ENCODE measurements at regions not wholly inside any gene's neighbourhood (a gene's known extent, or its start where the extent isn't known, plus 50 kb on each side); places are given as distances from the start of the nearest gene placed in this dataset.
A peak's percentile ranks its signal among the peaks of the same experiment; 100 is the strongest.
"Not testable (repeated sequence)": the region's sequence is repeated elsewhere in the genome, so short reads cannot be mapped to it uniquely, and the experiment has no call there.

DNA sequence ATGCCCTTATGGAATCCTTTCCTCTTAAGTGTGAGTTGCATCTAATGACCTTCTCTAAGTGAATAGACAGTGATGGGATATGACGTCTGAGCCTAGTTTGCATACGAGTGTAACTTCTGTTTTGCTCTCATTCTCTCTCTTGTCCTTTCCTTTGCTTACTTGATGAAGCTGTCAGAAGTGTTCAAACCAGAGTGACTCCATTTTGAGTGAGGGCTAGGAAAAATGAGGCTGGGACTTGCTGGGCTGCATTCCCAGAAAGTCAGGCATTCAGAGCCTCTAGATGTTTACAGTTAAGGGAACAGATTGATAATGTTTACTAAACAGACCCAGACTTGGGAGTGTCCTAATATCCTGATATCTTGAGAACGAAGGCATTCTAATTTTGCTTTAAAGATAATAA, 311.2 kb upstream of the SOX4 start:
- DNase-seq (ENCODE audit: low spot score), result not testable (repeated sequence)

DNA sequence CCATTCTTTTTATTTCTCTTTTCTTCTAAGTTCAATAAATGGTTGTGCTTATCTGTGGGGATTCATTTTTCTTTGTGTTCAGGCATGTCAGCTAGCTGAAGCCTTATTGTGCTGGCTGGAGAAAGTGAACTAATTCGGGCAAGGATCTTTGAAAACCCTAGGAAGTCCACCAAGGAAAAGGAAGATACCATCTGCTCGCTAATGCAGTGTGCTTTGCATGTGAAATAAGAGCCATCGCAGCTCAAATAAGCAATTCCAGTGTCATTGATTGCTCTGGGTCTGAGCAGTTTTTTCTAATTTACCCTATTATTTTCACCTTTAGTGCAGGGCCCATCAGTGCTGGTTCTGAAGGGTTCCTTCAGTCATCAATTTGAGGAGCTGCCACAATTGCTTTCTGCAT, 309.4 kb upstream of the SOX4 start:
- no peak for DNase-seq (ENCODE audit: low spot score)

DNA sequence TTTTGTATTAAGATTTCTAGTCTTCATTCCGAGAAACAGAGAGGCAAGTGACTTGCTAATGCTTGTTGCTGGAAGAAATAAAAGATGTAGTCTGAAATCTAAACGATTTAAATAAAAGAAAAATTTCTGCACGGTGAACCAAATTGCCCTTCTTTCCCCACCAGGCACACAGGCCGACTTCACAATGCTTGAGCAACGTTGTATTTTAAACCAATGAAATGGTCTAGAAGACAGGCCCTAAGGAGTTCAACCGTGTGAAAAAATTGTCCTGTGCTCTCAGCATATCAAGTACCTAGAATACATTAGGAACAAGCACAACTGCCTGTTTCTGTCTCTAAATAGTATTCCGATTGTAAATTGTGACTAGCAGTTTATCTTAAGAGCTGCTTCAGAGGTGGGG, 308.8 kb upstream of the SOX4 start:
- DNase-seq (ENCODE audit: low spot score), result no peak

DNA sequence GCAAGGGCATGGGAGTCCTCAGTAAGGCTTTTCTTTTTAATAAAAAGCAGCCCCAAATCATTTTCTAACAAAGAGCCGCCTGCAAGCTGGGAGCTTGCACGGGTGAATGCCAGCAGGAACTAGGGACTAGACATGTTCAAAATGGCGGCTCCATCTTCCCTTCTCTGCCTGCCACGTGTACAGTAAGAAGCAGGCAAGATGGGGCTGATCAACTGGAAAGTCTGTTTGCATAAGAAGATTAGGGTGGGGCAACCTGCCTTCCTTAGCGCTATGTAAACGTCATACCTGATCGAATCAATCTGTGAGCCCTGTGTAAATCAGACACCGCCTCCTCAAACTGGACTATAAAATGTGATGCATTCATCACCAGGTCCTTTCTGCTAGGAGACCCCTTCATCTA, 299.4 kb upstream of the SOX4 start:
- DNase-seq (ENCODE audit: low spot score), result no peak

DNA sequence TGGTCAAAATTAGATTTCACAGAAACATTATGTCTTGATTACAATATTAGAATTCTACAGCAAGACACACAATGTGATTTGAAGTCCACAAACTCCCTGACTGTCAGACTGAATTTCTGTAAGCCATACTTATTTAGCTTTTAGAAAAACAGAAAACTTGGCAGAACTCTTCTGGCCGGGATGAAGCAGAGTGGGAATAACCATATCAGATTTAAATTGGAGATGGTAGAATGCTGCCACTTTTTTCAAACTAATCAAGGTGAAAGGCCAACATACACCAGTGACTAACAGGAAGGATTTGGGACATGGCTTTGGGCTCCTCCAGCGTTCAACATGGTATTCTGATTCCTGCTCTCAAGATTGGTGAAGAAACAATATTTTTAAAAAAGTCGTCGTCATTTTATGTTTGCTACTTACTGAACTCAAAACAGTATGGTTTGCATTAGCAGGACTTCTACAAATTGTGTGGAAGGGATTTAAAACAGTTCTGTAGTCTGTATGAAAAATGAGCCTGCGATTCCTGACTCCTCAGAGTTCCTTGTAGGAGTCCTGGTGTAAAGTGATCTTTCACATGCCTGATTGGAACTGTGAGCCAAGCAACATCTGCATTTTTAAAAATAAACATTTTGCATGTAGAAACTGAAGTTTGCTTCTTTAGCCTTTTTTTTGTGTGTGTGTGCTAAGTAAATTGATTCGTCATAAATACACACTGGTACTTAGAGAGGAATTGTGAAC, 297.9 kb upstream of the SOX4 start:
- DNase-seq (ENCODE audit: low spot score), result no peak

DNA sequence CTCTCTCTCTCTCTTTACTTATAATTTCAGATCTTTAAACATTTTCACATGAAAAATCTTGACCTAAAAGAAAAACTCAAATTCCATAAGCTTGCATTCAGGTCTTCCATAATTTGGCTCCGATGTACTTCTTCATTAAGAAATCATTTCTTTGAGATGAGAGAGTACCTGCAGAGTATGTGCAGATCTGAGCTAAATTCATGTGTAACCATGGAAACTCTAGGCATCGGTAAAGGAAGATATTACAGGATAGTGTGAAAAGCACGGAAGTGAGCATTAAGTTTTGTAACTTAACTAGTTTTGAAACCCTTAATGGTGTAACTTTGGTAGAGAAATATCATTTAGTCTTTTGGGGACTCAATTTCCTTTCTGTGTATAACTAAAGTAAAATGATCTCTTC, 295.9 kb upstream of the SOX4 start:
- no peak for DNase-seq (ENCODE audit: low spot score)

DNA sequence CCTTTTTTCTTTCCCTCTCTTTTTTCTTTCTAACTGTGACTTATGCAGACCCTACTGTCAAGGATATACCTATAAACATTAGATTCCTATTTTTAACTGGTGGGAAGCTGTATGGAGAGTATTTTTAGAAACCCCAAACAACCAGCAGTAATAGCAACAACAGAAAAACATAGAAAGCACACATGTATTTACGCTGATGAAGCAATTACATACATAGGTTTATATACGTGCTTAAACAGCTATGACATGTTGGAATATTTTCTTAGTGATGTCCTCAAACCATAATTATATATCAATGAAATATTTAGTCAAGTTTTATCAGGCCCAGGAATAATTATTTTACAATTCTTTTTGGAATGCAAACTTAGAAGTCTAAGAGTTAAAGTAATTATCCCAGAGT, 294.3 kb upstream of the SOX4 start:
- no peak for DNase-seq (ENCODE audit: low spot score)

DNA sequence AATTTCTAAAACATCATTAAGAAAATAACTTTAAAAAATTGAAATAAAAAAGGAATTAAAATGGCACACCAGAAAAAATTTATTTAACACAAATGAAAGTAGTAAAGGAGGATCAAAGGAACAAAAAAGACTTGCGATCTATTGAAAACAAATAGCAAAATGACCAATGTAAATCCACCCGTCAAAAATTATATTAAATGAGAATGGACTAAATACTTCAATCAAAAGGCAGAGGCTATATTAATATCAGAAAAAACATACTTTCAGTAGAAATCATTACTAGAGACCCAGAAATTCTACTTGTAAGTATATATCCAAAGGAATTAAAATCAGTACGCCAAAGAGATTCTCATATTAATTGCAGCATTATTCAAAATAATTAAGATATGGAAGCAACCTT, 293.1 kb upstream of the SOX4 start:
- no peak for DNase-seq (ENCODE audit: low spot score)

DNA sequence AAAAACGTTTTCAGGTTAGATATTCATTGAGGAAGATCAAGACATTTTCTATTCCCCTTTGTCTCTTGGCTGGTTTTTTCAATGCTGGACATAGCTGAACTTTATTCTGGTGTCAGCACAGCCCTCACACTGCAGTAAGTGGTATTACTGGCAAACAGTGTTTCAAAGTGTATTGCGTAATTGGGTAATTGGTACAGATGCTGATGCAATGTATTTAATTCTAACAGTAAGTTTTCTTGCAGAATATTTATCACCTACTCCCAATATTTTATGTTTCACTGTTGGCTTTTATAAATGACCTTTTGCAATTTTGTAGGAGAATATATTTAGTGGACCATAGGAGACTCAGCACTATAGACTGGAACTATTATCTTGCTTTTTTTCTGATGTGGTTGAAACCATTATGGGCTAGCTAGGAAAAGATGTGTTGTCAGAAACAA, 287.6 kb upstream of the SOX4 start:
- no peak for DNase-seq (ENCODE audit: low spot score)

DNA sequence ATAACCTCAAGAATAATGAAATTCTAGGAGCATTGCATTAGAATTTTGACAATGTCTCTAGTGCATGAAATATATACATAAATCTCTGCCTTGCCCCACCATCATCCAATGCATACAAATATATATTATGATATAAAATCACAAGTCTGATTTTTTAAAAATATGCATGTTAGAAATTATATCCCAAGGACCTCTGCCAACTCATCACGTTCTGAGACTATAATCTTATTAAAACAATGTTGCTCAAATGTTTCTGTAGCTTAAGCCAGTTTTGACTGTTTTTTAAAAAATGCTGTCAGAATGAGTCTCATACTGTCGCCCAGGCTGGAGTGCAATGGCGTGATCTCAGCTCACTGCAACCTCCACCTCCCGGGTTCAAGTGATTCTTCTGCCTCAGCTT, 287.0 kb upstream of the SOX4 start:
- DNase-seq (ENCODE audit: low spot score), result no peak

DNA sequence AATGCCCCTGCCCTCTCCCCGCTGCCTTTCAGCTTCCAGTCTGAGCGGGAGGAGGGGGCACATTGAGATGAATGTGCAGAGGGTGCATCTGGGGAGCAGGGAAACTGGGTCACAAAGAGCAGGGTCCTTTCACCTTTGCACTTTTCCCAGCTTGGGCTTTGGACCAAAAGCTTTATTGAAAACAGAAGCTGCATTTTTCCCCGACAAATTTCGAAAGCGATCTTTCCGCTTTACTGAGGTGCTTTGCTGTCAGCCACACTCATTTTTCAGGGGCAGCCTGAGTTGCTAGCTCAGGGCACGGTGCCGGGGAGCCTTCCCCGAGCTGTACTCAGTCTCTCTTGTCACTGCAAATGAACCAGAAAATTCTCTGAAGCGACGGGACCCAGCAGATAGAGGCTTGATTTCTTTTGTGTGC, 283.7 kb upstream of the SOX4 start:
- peak; percentile 8 for DNase-seq (ENCODE audit: low spot score)

DNA sequence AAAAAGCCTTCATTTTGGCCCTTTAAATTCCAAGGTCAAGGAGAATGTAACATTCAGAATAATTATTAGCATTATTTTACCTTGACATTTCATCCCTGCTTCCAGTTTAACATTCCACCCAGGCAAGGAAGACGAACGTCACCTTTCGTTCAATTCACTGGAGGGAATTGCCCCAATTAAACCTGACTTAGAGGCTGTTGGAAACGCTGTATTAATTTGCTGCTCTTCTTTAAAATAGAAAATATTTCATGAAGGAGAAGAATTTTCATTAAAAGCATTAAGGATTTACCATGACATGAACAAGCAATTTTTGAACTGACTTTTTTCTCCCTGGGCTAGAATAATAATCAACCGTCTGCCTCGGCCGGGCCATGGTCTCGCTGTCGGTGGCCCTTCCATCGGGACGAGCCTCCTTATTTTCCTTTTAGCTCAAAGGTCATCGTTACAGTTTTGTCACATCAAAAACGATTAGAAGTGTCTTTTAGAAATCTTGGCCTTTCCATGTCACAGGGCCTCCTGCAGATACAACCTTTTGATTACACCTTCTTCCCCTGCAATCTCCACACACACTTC, 282.9 kb upstream of the SOX4 start:
- DNase-seq (ENCODE audit: low spot score), result no peak

DNA sequence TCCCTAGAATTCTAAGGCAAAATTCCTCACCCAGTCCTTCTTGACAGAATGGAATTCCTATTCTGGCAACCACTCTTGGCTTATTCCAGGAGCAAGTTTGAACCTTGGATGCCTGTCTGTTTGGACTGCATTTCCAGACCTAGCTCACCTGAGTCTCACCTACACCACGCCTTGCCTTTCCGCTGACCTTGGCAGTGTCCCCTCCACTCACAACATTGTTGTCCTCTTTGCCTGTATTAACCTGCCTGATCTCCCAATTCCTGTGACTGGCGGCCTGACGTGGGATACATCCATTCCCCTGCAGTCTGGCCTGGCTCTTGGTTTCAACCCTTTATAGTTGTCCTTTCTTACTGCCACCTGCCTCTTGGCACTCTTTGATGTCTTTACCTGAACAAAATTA, 281.4 kb upstream of the SOX4 start:
- no peak for DNase-seq (ENCODE audit: low spot score)

DNA sequence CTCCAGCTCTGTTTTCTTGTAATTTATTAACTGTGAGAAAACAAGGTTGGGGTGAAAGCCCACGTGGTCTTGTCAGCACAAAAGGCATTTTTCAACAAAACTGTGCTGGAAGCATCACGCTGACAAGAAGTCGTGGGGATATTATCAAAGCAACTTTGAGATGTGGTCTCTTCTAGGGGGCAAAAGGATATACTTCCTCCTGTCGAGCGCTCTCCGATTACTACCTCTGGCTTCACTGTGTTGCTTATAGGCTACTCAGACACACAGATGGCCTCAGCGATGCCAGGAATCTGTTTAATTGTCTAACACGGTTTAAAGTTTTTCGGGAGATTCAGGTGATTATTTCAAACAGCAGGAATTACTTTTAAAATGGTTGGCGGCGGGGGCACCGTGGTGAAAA, 275.9 kb upstream of the SOX4 start:
- DNase-seq (ENCODE audit: low spot score), result no peak

DNA sequence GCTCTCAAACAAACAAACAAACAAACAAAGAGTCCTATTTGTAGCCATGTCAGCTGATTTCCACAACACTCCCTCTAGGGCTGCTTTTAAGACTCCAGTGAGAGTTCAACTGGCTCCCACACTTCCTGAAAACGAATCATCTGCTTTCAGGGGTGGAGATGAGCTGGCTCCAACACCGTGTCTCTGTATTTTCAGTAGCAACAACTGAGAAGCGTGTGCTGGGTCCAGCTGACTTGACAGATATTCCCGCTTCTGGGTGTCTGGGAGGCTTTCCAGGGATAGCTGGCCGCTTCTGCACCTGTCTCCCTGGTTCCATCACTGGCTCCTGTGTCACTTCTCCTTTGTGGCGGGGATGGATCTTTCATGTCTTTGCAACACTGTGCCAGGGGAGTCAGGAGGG, 272.5 kb upstream of the SOX4 start:
- no peak for DNase-seq (ENCODE audit: low spot score)

DNA sequence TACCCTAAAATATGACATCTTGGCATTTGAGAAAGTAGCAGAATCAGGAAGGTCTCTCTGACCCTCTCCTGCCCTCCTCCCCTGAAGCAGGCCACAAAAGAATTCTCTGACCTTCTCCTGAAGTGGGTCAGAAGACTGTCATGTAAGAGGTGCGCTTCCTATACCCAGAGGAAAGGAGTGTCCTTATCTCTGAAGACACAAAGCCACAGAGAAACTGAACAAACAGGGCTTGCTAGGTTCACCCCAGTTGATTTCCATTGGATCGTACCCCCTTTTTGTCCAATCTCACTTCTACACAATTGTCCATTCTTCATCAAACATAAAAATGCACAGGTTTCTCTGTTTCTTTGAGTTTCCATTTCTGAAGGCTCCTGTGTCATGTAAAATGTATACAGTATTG, 272.0 kb upstream of the SOX4 start:
- no peak for DNase-seq (ENCODE audit: low spot score)

DNA sequence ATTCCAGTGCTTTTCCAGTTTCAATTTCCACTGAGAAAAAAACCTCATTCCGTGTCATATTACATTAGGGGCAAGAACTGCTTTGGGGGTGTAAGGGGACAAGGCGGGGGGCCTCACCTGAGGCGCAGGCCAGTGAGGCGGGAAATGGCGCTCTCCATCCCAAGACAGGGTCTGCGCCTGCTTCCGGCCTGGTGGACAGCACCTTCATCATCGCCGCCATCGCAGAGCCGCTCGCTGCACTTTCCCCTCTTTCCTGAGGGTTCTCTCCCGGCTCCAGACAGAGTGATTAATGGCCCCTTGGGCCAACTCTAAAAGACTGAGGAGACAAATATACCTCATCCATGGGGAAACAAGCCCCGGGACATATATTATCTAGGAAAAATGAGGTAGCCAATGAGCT, 270.0 kb upstream of the SOX4 start:
- DNase-seq (ENCODE audit: low spot score), result no peak

DNA sequence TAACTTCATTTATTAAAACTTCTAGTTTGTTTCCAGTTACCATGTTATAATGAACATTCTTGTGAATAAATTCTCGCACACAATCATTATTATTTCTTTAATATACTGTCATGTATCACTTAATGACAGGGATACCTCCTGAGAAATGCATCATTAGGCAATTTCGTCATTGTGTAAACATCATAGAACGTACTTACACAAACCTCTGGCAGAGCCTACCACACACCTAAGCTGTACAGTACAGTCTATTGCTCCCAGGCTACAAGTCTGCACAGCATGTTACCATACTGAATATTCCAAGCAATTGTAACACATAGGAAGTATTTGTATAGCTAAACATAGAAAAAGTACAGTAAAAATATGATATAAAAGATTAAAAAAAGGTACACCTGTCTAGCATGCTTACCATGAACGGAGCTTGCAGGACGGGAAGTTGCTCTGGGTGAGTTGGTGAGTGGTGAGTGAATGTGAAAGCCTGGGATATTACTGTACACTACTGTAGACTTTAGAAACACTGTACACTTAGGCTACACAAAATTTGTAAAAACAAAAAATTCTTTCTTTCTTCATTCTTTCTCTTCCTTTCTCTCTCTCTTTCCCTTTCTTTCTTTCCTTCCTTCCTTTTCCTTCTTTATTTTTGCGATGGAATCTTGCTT, 268.2 kb upstream of the SOX4 start:
- DNase-seq (ENCODE audit: low spot score), result no peak

DNA sequence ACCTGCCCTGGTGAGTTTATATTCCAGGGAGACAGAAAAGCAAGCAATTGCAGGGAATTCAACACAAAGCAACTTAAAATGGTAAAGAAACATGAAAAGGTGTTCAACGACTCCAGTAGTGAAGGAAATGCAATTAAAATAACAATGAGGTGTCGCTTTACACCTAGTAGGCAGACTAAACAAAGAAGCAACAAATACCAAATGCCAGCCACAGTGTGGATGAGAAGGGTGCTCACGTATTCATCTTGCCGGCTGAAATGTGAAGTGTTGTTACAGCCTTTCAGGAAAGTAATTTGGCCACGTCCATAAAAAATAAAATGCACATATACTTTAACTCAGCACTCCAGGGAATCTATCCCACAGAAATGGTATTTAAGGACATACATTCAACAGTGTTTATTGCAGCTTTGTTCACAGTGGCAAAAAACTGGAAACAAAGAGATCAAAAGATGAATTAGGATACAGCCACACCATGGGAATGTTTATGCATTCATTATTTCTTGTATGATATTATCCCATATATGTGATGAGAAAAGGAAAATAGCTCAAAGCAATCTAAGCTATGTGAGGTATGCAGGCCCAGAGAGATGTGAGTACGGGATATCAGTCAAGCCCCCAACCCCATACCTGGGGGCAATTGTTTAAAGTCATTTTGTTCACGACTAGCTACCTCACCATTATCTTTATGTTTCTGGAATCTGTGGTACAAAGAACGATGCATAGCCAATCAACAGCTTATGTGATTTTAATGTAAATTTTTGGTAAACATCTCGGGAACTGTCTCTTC, 266.0 kb upstream of the SOX4 start:
- no peak for DNase-seq (ENCODE audit: low spot score)

DNA sequence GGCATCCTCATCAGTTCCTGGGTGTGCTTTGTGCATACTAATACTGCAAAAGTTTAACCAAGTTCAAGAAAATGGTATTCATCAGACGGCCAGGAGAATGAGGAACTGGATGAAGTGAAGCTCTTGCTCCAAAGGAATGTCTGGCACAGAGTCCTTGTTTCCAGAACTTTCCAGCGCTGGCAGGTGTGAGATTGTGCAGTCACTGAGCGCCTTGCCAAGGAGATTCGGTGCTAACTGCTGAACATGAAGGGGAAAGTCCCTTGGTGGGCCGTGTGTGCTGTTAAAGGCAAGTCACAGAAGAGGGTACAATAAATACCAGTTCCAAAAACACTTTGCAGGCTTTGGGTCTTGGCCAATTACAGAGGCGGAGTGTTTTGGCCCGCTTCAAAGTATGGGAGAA, 262.3 kb upstream of the SOX4 start:
- DNase-seq (ENCODE audit: low spot score), result peak; percentile 3

DNA sequence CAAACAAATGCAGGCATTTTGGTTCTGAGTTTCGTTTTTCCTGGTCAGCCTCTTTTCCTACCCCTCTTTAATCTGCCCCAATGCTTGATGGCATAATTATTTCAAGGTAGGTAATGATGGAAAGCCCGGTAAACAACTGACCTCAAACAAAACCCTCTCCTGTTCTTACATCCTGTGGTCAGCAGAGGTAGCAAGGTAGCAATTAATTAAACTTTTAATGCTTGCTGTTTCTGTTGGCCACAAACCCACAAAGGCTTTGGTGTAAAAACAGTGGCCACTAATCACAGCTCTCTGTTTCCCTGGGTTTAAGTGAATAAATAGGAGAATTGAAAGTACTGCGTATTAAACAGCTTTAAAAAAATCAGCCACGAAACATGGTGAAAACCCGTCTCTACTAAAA, 261.5 kb upstream of the SOX4 start:
- DNase-seq (ENCODE audit: low spot score), result no peak

DNA sequence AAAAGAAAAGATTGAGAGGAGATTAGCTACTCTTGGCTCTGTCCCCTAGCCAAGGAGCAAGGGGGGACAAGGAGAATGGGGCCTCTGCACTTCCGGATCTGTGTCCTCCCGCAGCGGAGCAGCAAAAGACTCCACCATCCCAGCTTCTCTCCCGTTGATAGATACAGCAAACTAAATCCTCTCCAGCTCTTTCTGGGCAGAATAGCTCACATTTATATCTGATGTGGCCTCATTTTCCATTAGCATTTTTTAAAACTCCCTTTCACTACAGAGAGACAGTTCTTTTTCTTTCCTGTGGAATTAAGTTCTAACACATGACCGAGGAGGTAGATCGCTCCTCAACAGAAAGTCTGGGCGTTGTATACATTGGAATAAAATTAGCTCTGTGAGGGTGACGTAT, 260.9 kb upstream of the SOX4 start:
- no peak for DNase-seq (ENCODE audit: low spot score)

DNA sequence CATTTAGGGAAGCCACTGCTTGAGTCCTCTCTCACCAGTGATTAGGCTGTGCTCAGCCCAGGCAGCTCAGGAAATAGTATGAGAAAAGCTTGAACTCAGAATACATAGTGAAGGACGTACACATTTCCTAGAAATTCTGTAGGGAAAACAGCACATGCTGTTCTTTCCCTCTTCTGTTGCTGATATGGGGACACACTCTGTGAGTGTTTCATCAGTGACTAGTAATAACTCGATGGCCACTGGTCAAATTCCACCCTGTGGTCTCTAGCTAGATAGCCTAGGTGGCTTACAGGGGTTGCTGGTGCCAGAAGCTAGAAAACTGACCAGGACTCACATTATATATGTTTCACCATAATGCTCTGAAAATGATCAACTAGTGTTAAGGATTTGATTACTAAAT, 259.8 kb upstream of the SOX4 start:
- DNase-seq (ENCODE audit: low spot score), result no peak

All from Ammon's horn (tissue), 1 donor.